H9 (cell line): ENCODE measurements at regions not wholly inside any gene's neighbourhood (a gene's known extent, or its start where the extent isn't known, plus 50 kb on each side); places are given as distances from the start of the nearest gene placed in this dataset.

ENCODE experiments used
- DNase-seq: peaks from one replicate; pipeline ENCODE4 v3.0.0-alpha.2; 2017
- H2AFZ ChIP-seq: one replicate; pipeline ENCODE4 v1.6.1; 2013; ENCODE audit warnings: mild to moderate bottlenecking, low read length, control low read depth, moderate library complexity
- H2AK5ac ChIP-seq: 2 replicates; pipeline ENCODE4 v1.6.1; 2013; ENCODE audit warnings: low read length, control low read depth, mixed read lengths; ENCODE audit not compliant: insufficient read length
- H2BK120ac ChIP-seq: one replicate; pipeline ENCODE4 v1.6.1; 2013; ENCODE audit warnings: low read depth, mild to moderate bottlenecking, low read length, control low read depth, inconsistent platforms; ENCODE audit not compliant: poor library complexity, severe bottlenecking
- H2BK12ac ChIP-seq: 2 replicates; pipeline ENCODE4 v1.6.1; 2013; ENCODE audit warnings: low read length, control low read depth, mixed read lengths, low read depth; ENCODE audit not compliant: insufficient read length
- H2BK15ac ChIP-seq: 2 replicates; pipeline ENCODE4 v1.6.1; 2013; ENCODE audit warnings: low read depth, low read length, control low read depth
- H2BK20ac ChIP-seq: one replicate; pipeline ENCODE4 v1.6.1; 2013; ENCODE audit warnings: low read depth, mild to moderate bottlenecking, low read length, control low read depth, inconsistent platforms; ENCODE audit not compliant: poor library complexity, severe bottlenecking
- H2BK5ac ChIP-seq: 2 replicates; pipeline ENCODE4 v1.6.1; 2013; ENCODE audit warnings: low read length, control low read depth, mixed read lengths; ENCODE audit not compliant: insufficient read length
- H3K14ac ChIP-seq: 2 replicates; pipeline ENCODE4 v1.6.1; 2013; ENCODE audit warnings: low read length, control low read depth; ENCODE audit not compliant: insufficient read depth
- H3K18ac ChIP-seq: 2 replicates; pipeline ENCODE4 v1.6.1; 2013; ENCODE audit warnings: low read depth, mild to moderate bottlenecking, mixed read lengths, low read length, control low read depth; ENCODE audit not compliant: insufficient read length
- H3K23ac ChIP-seq: 2 replicates; pipeline ENCODE4 v1.6.1; 2013; ENCODE audit warnings: low read length, control low read depth, mixed read lengths, low read depth; ENCODE audit not compliant: insufficient read length
- H3K23me2 ChIP-seq: 2 replicates; pipeline ENCODE4 v1.6.1; 2013; ENCODE audit warnings: low read depth, mild to moderate bottlenecking, mixed read lengths, low read length, control low read depth; ENCODE audit not compliant: insufficient read length, poor library complexity, severe bottlenecking
- H3K27ac ChIP-seq: 2 replicates; pipeline ENCODE4 v1.5.1; 2013; ENCODE audit warnings: low read length, control low read depth, mixed read lengths, low read depth; ENCODE audit not compliant: insufficient read length
- H3K27me3 ChIP-seq: 2 replicates; pipeline ENCODE4 v1.6.1; 2013; ENCODE audit warnings: low read length, control low read depth, inconsistent platforms; ENCODE audit not compliant: insufficient read depth
- H3K4ac ChIP-seq: 2 replicates; pipeline ENCODE4 v1.6.1; 2013; ENCODE audit warnings: low read depth, mild to moderate bottlenecking, control low read depth, inconsistent platforms, low read length, moderate library complexity
- H3K4me1 ChIP-seq: 2 replicates; pipeline ENCODE4 v1.6.1; 2013; ENCODE audit warnings: low read length, control low read depth, inconsistent platforms; ENCODE audit not compliant: insufficient read depth
- H3K4me2 ChIP-seq: 2 replicates; pipeline ENCODE4 v1.6.1; 2013; ENCODE audit warnings: low read length, control low read depth, mixed read lengths; ENCODE audit not compliant: insufficient read length, insufficient read depth
- H3K56ac ChIP-seq: 2 replicates; pipeline ENCODE4 v1.6.1; 2013; ENCODE audit warnings: low read depth, mild to moderate bottlenecking, mixed read lengths, low read length, control low read depth; ENCODE audit not compliant: insufficient read length
- H3K79me1 ChIP-seq: 2 replicates; pipeline ENCODE4 v1.6.1; 2013; ENCODE audit warnings: low read depth, mild to moderate bottlenecking, moderate library complexity, low read length, control low read depth, inconsistent platforms; ENCODE audit not compliant: insufficient read depth, poor library complexity, severe bottlenecking
- H3K79me2 ChIP-seq: 2 replicates; pipeline ENCODE4 v1.6.1; 2013; ENCODE audit warnings: low read length, control low read depth, inconsistent platforms; ENCODE audit not compliant: insufficient read depth
- H3K9ac ChIP-seq: 2 replicates; pipeline ENCODE4 v1.6.1; 2013; ENCODE audit warnings: low read length, control low read depth, mixed read lengths; ENCODE audit not compliant: insufficient read length; ENCODE audit errors: extremely low read depth
- H3K9me3 ChIP-seq: one replicate; pipeline ENCODE4 v1.6.1; 2013; ENCODE audit warnings: low read depth, low read length, inconsistent platforms; ENCODE audit not compliant: control insufficient read depth
- H3T11ph ChIP-seq: one replicate; pipeline ENCODE4 v1.6.1; 2013; ENCODE audit warnings: mild to moderate bottlenecking, low read length, control low read depth, inconsistent platforms
- H4K20me1 ChIP-seq: one replicate; pipeline ENCODE4 v1.6.1; 2013; ENCODE audit not compliant: control insufficient read depth, insufficient read length, insufficient read depth
- H4K5ac ChIP-seq: 2 replicates; pipeline ENCODE4 v1.6.1; 2013; ENCODE audit warnings: low read depth, mild to moderate bottlenecking, mixed read lengths, low read length, control low read depth; ENCODE audit not compliant: insufficient read length
- H4K8ac ChIP-seq: replicated peaks from 2 replicates; pipeline ENCODE4 v1.6.1; 2013; ENCODE audit warnings: low read length, control low read depth, mixed read lengths, low read depth; ENCODE audit not compliant: insufficient read length
- H4K91ac ChIP-seq: 2 replicates; pipeline ENCODE4 v1.6.1; 2013; ENCODE audit warnings: low read depth, mild to moderate bottlenecking, moderate library complexity, mixed read lengths, low read length, control low read depth; ENCODE audit not compliant: insufficient read length
- H3K27ac Mint-ChIP-seq, 3 experiments: 2 replicates in 2 of 3; 3 replicates in 1 of 3; pipeline ENCODE4 v1.8.0; 2020 to 2021; ENCODE audit warnings: mixed read lengths in 3 of 3, mild to moderate bottlenecking in 1 of 3, moderate library complexity in 1 of 3
- H3K27me3 Mint-ChIP-seq: 2 replicates; pipeline ENCODE4 v1.8.0; 2021; ENCODE audit warnings: low read depth, mild to moderate bottlenecking, moderate library complexity, mixed read lengths
- H3K36me3 Mint-ChIP-seq, 3 experiments: 2 replicates in 2 of 3; 3 replicates in 1 of 3; pipeline ENCODE4 v1.8.0; 2020 to 2021; ENCODE audit warnings: low read depth in 3 of 3, mixed read lengths in 3 of 3; ENCODE audit not compliant: insufficient read depth in 1 of 3
- H3K4me1 Mint-ChIP-seq, 2 experiments: 2 replicates each; pipeline ENCODE4 v1.8.0; 2020; ENCODE audit warnings: mixed read lengths in 2 of 2
- H3K4me3 Mint-ChIP-seq, 2 experiments: 2 replicates in 1 of 2; 3 replicates in 1 of 2; pipeline ENCODE4 v1.8.0; 2020 to 2021; ENCODE audit warnings: mild to moderate bottlenecking in 2 of 2, mixed read lengths in 2 of 2, moderate library complexity in 1 of 2
- H3K9me3 Mint-ChIP-seq, 2 experiments: 2 replicates in 1 of 2; 3 replicates in 1 of 2; pipeline ENCODE4 v1.8.0; 2020; ENCODE audit warnings: mild to moderate bottlenecking in 2 of 2, mixed read lengths in 2 of 2, moderate library complexity in 1 of 2
- WGBS: extraction: QIAGEN DNeasy Blood & Tissue Kit; methylation state at CpG from one replicate; pipeline ENCODE4 v1.1.7; 2013; ENCODE audit warnings: missing lambda C conversion rate, low lambda C conversion rate, mixed read lengths; ENCODE audit not compliant: insufficient read length; ENCODE audit errors: extremely low coverage; 5-methylcytosine and 5-hydroxymethylcytosine counted together
- TF ChIP-seq, protein P1 (sequence below): fragments of 200-600 bp; sonication (generic); conservative IDR thresholded peaks from 3 replicates; pipeline ENCODE4 v1.8.0; 2021; ENCODE audit warnings: antibody characterized with exemption, mild to moderate bottlenecking

DNA sequence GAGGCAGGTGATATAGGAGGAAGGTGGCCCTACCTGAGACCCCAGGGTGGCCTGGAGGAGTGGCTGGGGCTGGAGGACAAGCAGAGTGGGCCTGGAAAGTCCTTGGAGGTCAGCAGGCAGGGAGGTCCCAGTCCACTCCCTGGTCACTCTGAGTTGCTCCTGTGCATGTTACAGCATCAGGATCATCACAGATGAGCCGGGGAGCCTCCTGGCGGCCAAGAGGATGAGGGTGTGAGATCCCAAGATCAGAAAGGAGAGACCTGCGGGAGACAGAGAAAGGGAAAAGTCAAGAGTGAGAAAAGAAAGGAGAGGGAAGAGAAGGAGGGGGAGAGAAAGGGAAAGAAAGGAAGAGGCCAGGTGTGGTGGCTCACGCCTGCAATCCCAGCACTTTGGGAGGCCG lies 71.7 kb downstream of the MRM1 start:
- H3K79me2 ChIP-seq: no peaks in the 10 kb centered on the region
- H3K9me3 ChIP-seq: no peaks in the 10 kb centered on the region
- H2AFZ ChIP-seq: no peak overlapping the region
- no peak overlapping the region for H2BK20ac ChIP-seq
- no peak overlapping the region for H4K8ac ChIP-seq
- WGBS: no CpG with 5 or more reads among the region's 5 CpGs
- no peak overlapping the region for H2BK5ac ChIP-seq
- H4K5ac ChIP-seq: no peak overlapping the region
- no peaks in the 10 kb centered on the region for H4K20me1 ChIP-seq
- H3K9me3 Mint-ChIP-seq: no peaks in the 10 kb centered on the region; a peak in 1 of 5 replicates
- H3K4me1 ChIP-seq: no peaks in the 10 kb centered on the region
- H3K18ac ChIP-seq: peak overlapping the region; percentile 21
- no peak overlapping the region for H2BK15ac ChIP-seq
- no peaks in the 10 kb centered on the region for H3K23me2 ChIP-seq
- H2AK5ac ChIP-seq: no peak overlapping the region
- no peak overlapping the region for H4K91ac ChIP-seq
- no peaks in the 10 kb centered on the region for H3K27me3 ChIP-seq
- H3K79me1 ChIP-seq: no peaks in the 10 kb centered on the region
- TF ChIP-seq, protein P1, sequence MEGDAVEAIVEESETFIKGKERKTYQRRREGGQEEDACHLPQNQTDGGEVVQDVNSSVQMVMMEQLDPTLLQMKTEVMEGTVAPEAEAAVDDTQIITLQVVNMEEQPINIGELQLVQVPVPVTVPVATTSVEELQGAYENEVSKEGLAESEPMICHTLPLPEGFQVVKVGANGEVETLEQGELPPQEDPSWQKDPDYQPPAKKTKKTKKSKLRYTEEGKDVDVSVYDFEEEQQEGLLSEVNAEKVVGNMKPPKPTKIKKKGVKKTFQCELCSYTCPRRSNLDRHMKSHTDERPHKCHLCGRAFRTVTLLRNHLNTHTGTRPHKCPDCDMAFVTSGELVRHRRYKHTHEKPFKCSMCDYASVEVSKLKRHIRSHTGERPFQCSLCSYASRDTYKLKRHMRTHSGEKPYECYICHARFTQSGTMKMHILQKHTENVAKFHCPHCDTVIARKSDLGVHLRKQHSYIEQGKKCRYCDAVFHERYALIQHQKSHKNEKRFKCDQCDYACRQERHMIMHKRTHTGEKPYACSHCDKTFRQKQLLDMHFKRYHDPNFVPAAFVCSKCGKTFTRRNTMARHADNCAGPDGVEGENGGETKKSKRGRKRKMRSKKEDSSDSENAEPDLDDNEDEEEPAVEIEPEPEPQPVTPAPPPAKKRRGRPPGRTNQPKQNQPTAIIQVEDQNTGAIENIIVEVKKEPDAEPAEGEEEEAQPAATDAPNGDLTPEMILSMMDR: peak; percentile 21; the same call in 2 of the 3 replicates
- H3K4me2 ChIP-seq: no peak overlapping the region
- no peak overlapping the region for H3K23ac ChIP-seq
- H3T11ph ChIP-seq: no peak overlapping the region
- no peak overlapping the region for H3K4me3 Mint-ChIP-seq
- no peak overlapping the region for H2BK12ac ChIP-seq
- no peak overlapping the region for H3K27ac ChIP-seq
- H3K36me3 Mint-ChIP-seq: no peaks in the 10 kb centered on the region
- H3K9ac ChIP-seq: no peak overlapping the region
- H3K14ac ChIP-seq: no peak overlapping the region; the same call in 1 of the 2 replicates
- H3K4me1 Mint-ChIP-seq: peaks cover 12 to 18% of the 10 kb centered on the region in 2 experiments
- no peak overlapping the region for H3K4ac ChIP-seq
- H2BK120ac ChIP-seq: no peak overlapping the region
- peaks cover 1% of the 10 kb centered on the region; the same call in 1 of the 2 replicates for H3K27me3 Mint-ChIP-seq
- H3K27ac Mint-ChIP-seq: 0 out of 7 replicates have a peak overlapping the region, but pooled peaks of 2 of the 3 experiments have one; percentile 8 to 42
- no peak overlapping the region for H3K56ac ChIP-seq
- no peak for DNase-seq
